Esophagus squamous epithelium (tissue), 4 donors: ENCODE measurements at regions not wholly inside any gene's neighbourhood (a gene's known extent, or its start where the extent isn't known, plus 50 kb on each side); places are given as distances from the start of the nearest gene placed in this dataset.

Experiments
- POLR2A ChIP-seq, 4 donors: fragments of 450-650 bp; IDR thresholded peaks; one replicate each; pipeline ENCODE4 v1.6.1; 2017; ENCODE audit warnings: antibody characterized with exemption in 4 of 4, mild to moderate bottlenecking in 4 of 4, moderate library complexity in 3 of 4
- TF ChIP-seq, protein P1 (sequence below), 6 experiments: fragments of 450-650 bp in 4 of 6; fragments of 200-600 bp in 2 of 6; sonication (generic) in 2 of 6; IDR thresholded peaks; one replicate each; pipeline ENCODE4 v1.5.1; 2016 to 2019; ENCODE audit warnings: antibody characterized with exemption in 6 of 6, mild to moderate bottlenecking in 4 of 6, moderate library complexity in 4 of 6

DNA sequence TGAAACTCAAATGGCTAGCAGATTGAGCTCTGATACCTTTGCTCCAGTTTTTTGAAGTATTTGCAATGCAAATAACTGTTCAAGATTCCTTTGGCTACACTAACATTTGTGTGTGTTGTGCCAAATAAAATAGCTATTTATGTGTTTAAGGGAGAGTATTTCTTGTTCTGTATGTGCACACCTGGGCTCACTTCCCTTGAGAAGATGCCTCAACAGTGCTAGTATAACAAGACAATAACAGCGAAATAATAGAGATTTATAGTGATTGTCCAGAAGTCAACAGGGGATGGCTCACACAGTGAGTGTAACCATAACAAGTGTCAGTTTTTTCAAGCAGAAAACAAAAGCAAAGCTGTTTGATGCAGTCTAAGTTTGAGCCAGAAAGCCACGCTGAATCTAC, 460.5 kb downstream of the CENPC start:
- TF ChIP-seq POLR2A (IDR thresholded peaks at IDR 0.05): no peak
- TF ChIP-seq, protein P1, sequence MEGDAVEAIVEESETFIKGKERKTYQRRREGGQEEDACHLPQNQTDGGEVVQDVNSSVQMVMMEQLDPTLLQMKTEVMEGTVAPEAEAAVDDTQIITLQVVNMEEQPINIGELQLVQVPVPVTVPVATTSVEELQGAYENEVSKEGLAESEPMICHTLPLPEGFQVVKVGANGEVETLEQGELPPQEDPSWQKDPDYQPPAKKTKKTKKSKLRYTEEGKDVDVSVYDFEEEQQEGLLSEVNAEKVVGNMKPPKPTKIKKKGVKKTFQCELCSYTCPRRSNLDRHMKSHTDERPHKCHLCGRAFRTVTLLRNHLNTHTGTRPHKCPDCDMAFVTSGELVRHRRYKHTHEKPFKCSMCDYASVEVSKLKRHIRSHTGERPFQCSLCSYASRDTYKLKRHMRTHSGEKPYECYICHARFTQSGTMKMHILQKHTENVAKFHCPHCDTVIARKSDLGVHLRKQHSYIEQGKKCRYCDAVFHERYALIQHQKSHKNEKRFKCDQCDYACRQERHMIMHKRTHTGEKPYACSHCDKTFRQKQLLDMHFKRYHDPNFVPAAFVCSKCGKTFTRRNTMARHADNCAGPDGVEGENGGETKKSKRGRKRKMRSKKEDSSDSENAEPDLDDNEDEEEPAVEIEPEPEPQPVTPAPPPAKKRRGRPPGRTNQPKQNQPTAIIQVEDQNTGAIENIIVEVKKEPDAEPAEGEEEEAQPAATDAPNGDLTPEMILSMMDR (IDR thresholded peaks at IDR 0.05): no peak
